ENCODE measurements at regions not wholly inside any gene's neighbourhood (a gene's known extent, or its start where the extent isn't known, plus 50 kb on each side); places are given as distances from the start of the nearest gene placed in this dataset.

DNA sequence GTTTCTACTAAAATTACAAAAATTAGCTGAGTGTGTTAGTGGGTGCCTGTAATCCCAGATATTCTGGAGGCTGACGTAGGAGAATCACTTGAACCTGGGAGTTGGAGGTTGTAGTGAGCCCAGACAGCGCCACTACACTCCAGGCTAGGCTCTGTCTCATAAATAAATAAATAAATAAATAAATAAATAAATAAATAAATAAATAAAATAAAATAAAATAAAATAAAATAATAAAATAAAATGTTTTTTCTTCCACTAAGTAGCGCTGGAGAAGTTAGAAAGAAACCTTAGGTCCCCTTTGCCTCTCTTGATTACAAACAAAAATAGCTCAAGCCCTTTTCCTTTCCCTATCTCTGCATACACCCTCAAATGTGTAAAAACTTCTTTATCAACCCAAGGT is 525.9 kb downstream of the IPMK start:
- TF ChIP-seq, protein P1, sequence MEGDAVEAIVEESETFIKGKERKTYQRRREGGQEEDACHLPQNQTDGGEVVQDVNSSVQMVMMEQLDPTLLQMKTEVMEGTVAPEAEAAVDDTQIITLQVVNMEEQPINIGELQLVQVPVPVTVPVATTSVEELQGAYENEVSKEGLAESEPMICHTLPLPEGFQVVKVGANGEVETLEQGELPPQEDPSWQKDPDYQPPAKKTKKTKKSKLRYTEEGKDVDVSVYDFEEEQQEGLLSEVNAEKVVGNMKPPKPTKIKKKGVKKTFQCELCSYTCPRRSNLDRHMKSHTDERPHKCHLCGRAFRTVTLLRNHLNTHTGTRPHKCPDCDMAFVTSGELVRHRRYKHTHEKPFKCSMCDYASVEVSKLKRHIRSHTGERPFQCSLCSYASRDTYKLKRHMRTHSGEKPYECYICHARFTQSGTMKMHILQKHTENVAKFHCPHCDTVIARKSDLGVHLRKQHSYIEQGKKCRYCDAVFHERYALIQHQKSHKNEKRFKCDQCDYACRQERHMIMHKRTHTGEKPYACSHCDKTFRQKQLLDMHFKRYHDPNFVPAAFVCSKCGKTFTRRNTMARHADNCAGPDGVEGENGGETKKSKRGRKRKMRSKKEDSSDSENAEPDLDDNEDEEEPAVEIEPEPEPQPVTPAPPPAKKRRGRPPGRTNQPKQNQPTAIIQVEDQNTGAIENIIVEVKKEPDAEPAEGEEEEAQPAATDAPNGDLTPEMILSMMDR (IDR thresholded peaks at IDR 0.05), result no peak
- no peak for TF ChIP-seq POLR2AphosphoS5 (IDR thresholded peaks at IDR 0.05; ENCODE audit: low read depth, low read length)

Measured in Panc1 (cell line).